Ectodermal cell (in vitro differentiated cells): ENCODE measurements at regions not wholly inside any gene's neighbourhood (a gene's known extent, or its start where the extent isn't known, plus 50 kb on each side); places are given as distances from the start of the nearest gene placed in this dataset.

Experiments used
- H3K27ac ChIP-seq: 2 replicates; pipeline ENCODE4 v1.7.0; 2013; ENCODE audit warnings: mild to moderate bottlenecking, low read depth, low read length; ENCODE audit not compliant: insufficient read depth, poor library complexity, severe bottlenecking
- H3K27me3 ChIP-seq: 2 replicates; pipeline ENCODE4 v1.7.0; 2013; ENCODE audit warnings: mild to moderate bottlenecking, low read length; ENCODE audit not compliant: insufficient read depth, control insufficient read depth, poor library complexity, severe bottlenecking
- H3K36me3 ChIP-seq: one replicate; pipeline ENCODE4 v1.7.0; 2013; ENCODE audit warnings: low read length; ENCODE audit not compliant: control insufficient read depth, insufficient read depth
- H3K4me1 ChIP-seq: one replicate; pipeline ENCODE4 v1.7.0; 2013; ENCODE audit warnings: low read length; ENCODE audit not compliant: control insufficient read depth, insufficient read depth
- H3K4me3 ChIP-seq: 2 replicates; pipeline ENCODE4 v1.7.0; 2013; ENCODE audit warnings: low read depth, low read length, control low read depth; ENCODE audit not compliant: insufficient read depth
- H3K9me3 ChIP-seq: 2 replicates; pipeline ENCODE4 v1.7.0; 2013; ENCODE audit warnings: mild to moderate bottlenecking, low read length, moderate library complexity; ENCODE audit not compliant: control insufficient read depth
- WGBS, 2 experiments: methylation state at CpG; one replicate each; pipeline ENCODE4 v1.1.7; 2013; ENCODE audit warnings: missing lambda C conversion rate in 2 of 2; 5-methylcytosine and 5-hydroxymethylcytosine counted together

- Histone ChIP-seq H3K27me3 (no peaks in the 10 kb centered on the region), H3K9me3 (no peaks in the 10 kb centered on the region), H3K36me3 (no peaks in the 10 kb centered on the region), H3K4me1 (no peaks in the 10 kb centered on the region), H3K4me3 (no peak overlapping the region), H3K27ac (no peak overlapping the region)
- 82% methylated on average over 18 of the region's 18 CpGs for WGBS, 2 experiments
Observed at GRCh38 chr20:50294164-50295088, 103.8 kb downstream of the CEBPB start.

GRCh38 chr20:50295345-50295744 lies 104.7 kb downstream of the CEBPB start:
- H3K27me3 ChIP-seq = no peaks in the 10 kb centered on the region
- H3K4me3 ChIP-seq = no peak overlapping the region
- H3K4me1 ChIP-seq = no peaks in the 10 kb centered on the region
- no peak overlapping the region for H3K27ac ChIP-seq
- H3K36me3 ChIP-seq = no peaks in the 10 kb centered on the region
- 89 to 93% methylated on average over 5 of the region's 5 CpGs for WGBS, 2 experiments
- H3K9me3 ChIP-seq = no peaks in the 10 kb centered on the region

GRCh38 chr20:50295762-50296449 lies 105.3 kb downstream of the CEBPB start:
- WGBS, 2 experiments = 90 to 92% methylated on average over 20 of the region's 20 CpGs

GRCh38 chr20:50296450-50297375 lies 106.1 kb downstream of the CEBPB start:
- Histone ChIP-seq H3K4me1 (no peaks in the 10 kb centered on the region), H3K36me3 (no peaks in the 10 kb centered on the region), H3K27ac (no peak overlapping the region), H3K9me3 (no peaks in the 10 kb centered on the region), H3K4me3 (no peak overlapping the region), H3K27me3 (no peaks in the 10 kb centered on the region)
- 84 to 86% methylated on average over 18 of the region's 18 CpGs for WGBS, 2 experiments

More at GRCh38 chr20:50295762-50296449, 105.3 kb downstream of the CEBPB start:
- no peak overlapping the region for H3K4me3 ChIP-seq
- H3K27me3 ChIP-seq = no peaks in the 10 kb centered on the region
- H3K27ac ChIP-seq = no peak overlapping the region
- no peaks in the 10 kb centered on the region for H3K4me1 ChIP-seq
- H3K36me3 ChIP-seq = no peaks in the 10 kb centered on the region
- no peaks in the 10 kb centered on the region for H3K9me3 ChIP-seq

GRCh38 chr20:50297498-50298376 lies 107.1 kb downstream of the CEBPB start:
- Histone ChIP-seq H3K4me1 (no peaks in the 10 kb centered on the region), H3K27me3 (no peaks in the 10 kb centered on the region), H3K9me3 (no peaks in the 10 kb centered on the region), H3K27ac (no peak overlapping the region), H3K36me3 (no peaks in the 10 kb centered on the region), H3K4me3 (no peak overlapping the region)
- 90 to 93% methylated on average over 14 of the region's 14 CpGs for WGBS, 2 experiments

- Histone ChIP-seq H3K27me3 (no peaks in the 10 kb centered on the region), H3K9me3 (no peaks in the 10 kb centered on the region), H3K36me3 (no peaks in the 10 kb centered on the region), H3K4me1 (no peaks in the 10 kb centered on the region), H3K4me3 (no peak overlapping the region), H3K27ac (no peak overlapping the region)
- WGBS, 2 experiments = 91 to 92% methylated on average over 20 of the region's 20 CpGs
Observed at GRCh38 chr20:50298554-50299324, 108.1 kb downstream of the CEBPB start.

- 91 to 92% methylated on average over 6 of the region's 6 CpGs for WGBS, 2 experiments
- Histone ChIP-seq H3K36me3 (no peaks in the 10 kb centered on the region), H3K27ac (no peak overlapping the region), H3K27me3 (no peaks in the 10 kb centered on the region), H3K9me3 (no peaks in the 10 kb centered on the region), H3K4me1 (no peaks in the 10 kb centered on the region), H3K4me3 (no peak overlapping the region)
Observed at GRCh38 chr20:50299325-50299629, 108.6 kb downstream of the CEBPB start.

- no peaks in the 10 kb centered on the region for H3K9me3 ChIP-seq
- H3K4me3 ChIP-seq = no peak overlapping the region
- no peaks in the 10 kb centered on the region for H3K27me3 ChIP-seq
- H3K27ac ChIP-seq = no peak overlapping the region
- WGBS, 2 experiments = 92 to 94% methylated on average over 3 of the region's 3 CpGs
- peaks cover 3% of the 10 kb centered on the region for H3K4me1 ChIP-seq
- no peaks in the 10 kb centered on the region for H3K36me3 ChIP-seq
Observed at GRCh38 chr20:50301165-50301564, 110.5 kb downstream of the CEBPB start.

GRCh38 chr20:50301712-50302111 lies 111.1 kb downstream of the CEBPB start:
- H3K9me3 ChIP-seq = no peaks in the 10 kb centered on the region
- no peaks in the 10 kb centered on the region for H3K27me3 ChIP-seq
- H3K27ac ChIP-seq = no peak overlapping the region
- no peak overlapping the region for H3K4me3 ChIP-seq
- no peaks in the 10 kb centered on the region for H3K36me3 ChIP-seq
- H3K4me1 ChIP-seq = peaks cover 5% of the 10 kb centered on the region
